HepG2 (cell line): ENCODE measurements at regions not wholly inside any gene's neighbourhood (a gene's known extent, or its start where the extent isn't known, plus 50 kb on each side); places are given as distances from the start of the nearest gene placed in this dataset.

Experiments
- ATAC-seq: fragments of 200-7000 bp; cut with Tn5 transposase; 3 replicates; pipeline ENCODE4 v1.9.1; 2020; ENCODE audit warnings: mild to moderate bottlenecking, moderate library complexity
- BruUV-seq: library from RNA; stranded (reverse); fragments of 400-500 nt; replicated peaks from 2 replicates; lab custom pipeline; 2021; lab: Mats Ljungman, UMichigan
- CTCF ChIA-PET: fragments of 300-600 bp; formaldehyde crosslinking; extraction: SDS; loops from one replicate; lab custom pipeline; 2021; ENCODE audit warnings: low total read pairs, inconsistent platforms, low intra/inter-chr PET ratio; lab: Yijun Ruan, JAX
- POLR2A ChIA-PET: fragments of 350-600 bp; sonication (Branson Sonifier 250); formaldehyde crosslinking; loops from one replicate; lab custom pipeline; 2020; ENCODE audit warnings: antibody characterized with exemption, inconsistent platforms; lab: Yijun Ruan, JAX
- DNase-seq: peaks from one replicate; pipeline ENCODE4 v3.0.0-alpha.2; 2015; ENCODE audit warnings: low spot score
- FAIRE-seq: peaks from 3 replicates; lab custom pipeline; 2011; peaks lifted over from hg19 to GRCh38; lab: Jason Lieb, UNC
- H2AFZ ChIP-seq: one replicate; pipeline ENCODE4 v1.6.1; 2011; ENCODE audit warnings: low read length, inconsistent platforms
- H3K27ac ChIP-seq: fragments of 300-600 bp; 3 replicates; pipeline ENCODE4 v1.8.0; 2011; ENCODE audit warnings: mixed run types, mild to moderate bottlenecking, mixed read lengths, low read length, inconsistent platforms; ENCODE audit not compliant: insufficient read depth; ENCODE audit errors: extremely low read length
- H3K27me3 ChIP-seq, 2 experiments: fragments of 200-600 bp in 1 of 2; 2 replicates in 1 of 2; 3 replicates in 1 of 2; pipeline versions ENCODE4 v1.6.0 to v1.8.0; 2011; ENCODE audit warnings: low read length in 2 of 2, mild to moderate bottlenecking in 2 of 2, moderate library complexity in 2 of 2, inconsistent platforms in 1 of 2; ENCODE audit not compliant: insufficient read depth in 2 of 2, control insufficient read depth in 1 of 2
- H3K36me3 ChIP-seq, 2 experiments: fragments of 200-600 bp in 1 of 2; replicated peaks in 1 of 2; 2 replicates in 1 of 2; 3 replicates in 1 of 2; pipeline versions ENCODE4 v1.5.1 to v1.8.0; 2011; ENCODE audit warnings: low read length in 2 of 2, inconsistent platforms in 1 of 2; ENCODE audit not compliant: insufficient read depth in 2 of 2, control insufficient read depth in 1 of 2
- H3K4me1 ChIP-seq: 2 replicates; pipeline ENCODE4 v1.5.1; 2012; ENCODE audit warnings: low read length, inconsistent platforms; ENCODE audit not compliant: insufficient read depth
- H3K4me2 ChIP-seq: 2 replicates; pipeline ENCODE4 v1.6.0; 2011; ENCODE audit warnings: low read depth, low read length, inconsistent platforms
- H3K4me3 ChIP-seq, 3 experiments: fragments of 200-600 bp in 1 of 3; sonication (generic), shearing (Covaris generic) in 1 of 3; replicated peaks in 1 of 3; 2 replicates each; pipeline ENCODE4 v1.5.1; 2011 to 2016; ENCODE audit warnings: low read length in 3 of 3, inconsistent platforms in 2 of 3, low read depth in 2 of 3, mild to moderate bottlenecking in 2 of 3, control low read depth in 1 of 3, mixed read lengths in 1 of 3; ENCODE audit not compliant: insufficient read depth in 1 of 3
- H3K79me2 ChIP-seq: one replicate; pipeline ENCODE4 v1.6.1; 2011; ENCODE audit warnings: low read length, inconsistent platforms; ENCODE audit not compliant: insufficient read depth
- H3K9ac ChIP-seq: 2 replicates; pipeline ENCODE4 v1.6.0; 2011; ENCODE audit warnings: mild to moderate bottlenecking, low read depth, low read length, inconsistent platforms; ENCODE audit not compliant: insufficient read depth
- H3K9me3 ChIP-seq: 2 replicates; pipeline ENCODE4 v1.5.1; 2012; ENCODE audit warnings: mild to moderate bottlenecking, low read length
- H4K20me1 ChIP-seq: 2 replicates; pipeline ENCODE4 v1.6.0; 2011; ENCODE audit warnings: inconsistent platforms, mild to moderate bottlenecking, low read length, moderate library complexity; ENCODE audit not compliant: insufficient read depth
- ATM ChIP-seq: fragments of 450-650 bp; IDR thresholded peaks from 2 replicates; pipeline ENCODE4 v1.7.1; 2017; ENCODE audit warnings: mild to moderate bottlenecking, borderline replicate concordance
- GABPB1 ChIP-seq: IDR thresholded peaks from 2 replicates; pipeline ENCODE4 v1.6.1; 2016; ENCODE audit warnings: mild to moderate bottlenecking, missing genetic modification reagents, moderate library complexity, missing compliant biosample characterization
- HDAC2 ChIP-seq: sonication (generic); formaldehyde crosslinking; IDR thresholded peaks from 2 replicates; pipeline ENCODE4 v1.4.0; 2020; ENCODE audit warnings: missing genetic modification reagents
- HMGXB3 ChIP-seq: sonication (generic); formaldehyde crosslinking; IDR thresholded peaks from 2 replicates; pipeline ENCODE4 v1.4.0; 2020; ENCODE audit warnings: missing genetic modification reagents, borderline replicate concordance
- MTA3 ChIP-seq: sonication (generic); formaldehyde crosslinking; IDR thresholded peaks from 2 replicates; pipeline ENCODE4 v1.4.0; 2020; ENCODE audit warnings: missing genetic modification reagents
- MYC ChIP-seq: sonication (generic); formaldehyde crosslinking; IDR thresholded peaks from 2 replicates; pipeline ENCODE4 v1.9.0; 2021; ENCODE audit warnings: missing genetic modification reagents, borderline replicate concordance
- PAWR ChIP-seq: sonication (generic); formaldehyde crosslinking; IDR thresholded peaks from 2 replicates; pipeline ENCODE4 v1.4.0; 2020; ENCODE audit warnings: missing genetic modification reagents, mild to moderate bottlenecking, borderline replicate concordance
- PTBP1 ChIP-seq: fragments of 200-400 bp; formaldehyde crosslinking; IDR thresholded peaks from 2 replicates; pipeline ENCODE4 v1.6.1; 2018; ENCODE audit warnings: low read length, low read depth; ENCODE audit not compliant: poor library complexity, severe bottlenecking
- TBX2 ChIP-seq: sonication (generic); formaldehyde crosslinking; IDR thresholded peaks from 2 replicates; pipeline ENCODE4 v1.5.0; 2020; ENCODE audit warnings: missing genetic modification reagents, mild to moderate bottlenecking, borderline replicate concordance
- ZBTB38 ChIP-seq: sonication (generic); formaldehyde crosslinking; IDR thresholded peaks from 2 replicates; pipeline ENCODE4 v1.5.1; 2020; ENCODE audit warnings: mild to moderate bottlenecking, missing genetic modification reagents
- ZFP41 ChIP-seq: sonication (generic); formaldehyde crosslinking; IDR thresholded peaks from 2 replicates; pipeline ENCODE4 v1.4.0; 2020; ENCODE audit warnings: mild to moderate bottlenecking, missing genetic modification reagents, borderline replicate concordance
- ZNF331 ChIP-seq: sonication (generic); formaldehyde crosslinking; IDR thresholded peaks from 2 replicates; pipeline ENCODE4 v1.4.0; 2020; ENCODE audit warnings: missing genetic modification reagents
- ZNF34 ChIP-seq: sonication (generic); formaldehyde crosslinking; IDR thresholded peaks from 2 replicates; pipeline ENCODE4 v1.4.0; 2020; ENCODE audit warnings: mild to moderate bottlenecking, missing genetic modification reagents, borderline replicate concordance
- ZNF7 ChIP-seq: IDR thresholded peaks from 2 replicates; pipeline ENCODE4 v1.6.1; 2016; ENCODE audit warnings: missing biosample characterization, missing genetic modification reagents
- ZNF781 ChIP-seq: sonication (generic); formaldehyde crosslinking; IDR thresholded peaks from 2 replicates; pipeline ENCODE4 v1.5.1; 2020; ENCODE audit warnings: borderline replicate concordance, mild to moderate bottlenecking, missing genetic modification reagents; ENCODE audit errors: not compliant biosample characterization
- ZNF891 ChIP-seq: sonication (generic); formaldehyde crosslinking; IDR thresholded peaks from 2 replicates; pipeline ENCODE4 v1.5.0; 2020; ENCODE audit warnings: mild to moderate bottlenecking, missing genetic modification reagents
- ZSCAN21 ChIP-seq: sonication (generic); formaldehyde crosslinking; IDR thresholded peaks from 2 replicates; pipeline ENCODE4 v1.8.0; 2022; ENCODE audit warnings: mild to moderate bottlenecking, missing genetic modification reagents, moderate library complexity, borderline replicate concordance
- ZSCAN30 ChIP-seq: sonication (generic); formaldehyde crosslinking; IDR thresholded peaks from 2 replicates; pipeline ENCODE4 v1.5.0; 2020; ENCODE audit warnings: mild to moderate bottlenecking, missing genetic modification reagents
- WGBS: methylation state at CpG from one replicate; pipeline ENCODE4 v1.1.6; 2017; ENCODE audit warnings: low lambda C conversion rate; 5-methylcytosine and 5-hydroxymethylcytosine counted together
- in situ Hi-C: cut with HindIII; loops from 2 replicates; pipeline ENCODE4 v1.10.0; 2017; ENCODE audit warnings: low pct_unique_long_range_greater_than_20kb; ENCODE audit not compliant: extremely low pct_ligation_motif_present
- intact Hi-C: fragments of 100-400 bp; cut with micrococcal nuclease; formaldehyde crosslinking; loops from one replicate; pipeline ENCODE4 v1.10.0; 2022; ENCODE audit not compliant: unreplicated experiment

GRCh38 chr15:81524496-81524895 is 150.5 kb upstream of the TMC3 start:
- Histone ChIP-seq H3K4me3 (no peak overlapping the region), H3K4me2 (no peak overlapping the region), H4K20me1 (no peaks in the 10 kb centered on the region), H3K79me2 (no peaks in the 10 kb centered on the region), H3K4me1 (no peaks in the 10 kb centered on the region), H3K27me3 (peaks cover 1 to 3% of the 10 kb centered on the region in 2 experiments; a peak in 2 of 5 replicates), H3K9ac (no peak overlapping the region), H3K27ac (no peak overlapping the region), H2AFZ (no peak overlapping the region), H3K9me3 (no peaks in the 10 kb centered on the region), H3K36me3 (no peaks in the 10 kb centered on the region)
- in situ Hi-C loops (no loop called here), intact Hi-C loops (no loop called here)
- FAIRE-seq (no peak), ATAC-seq (no peak), DNase-seq (no peak)
- TF ChIP-seq ZSCAN21 (CRISPR knock-in tag): no peak
- TF ChIP-seq ZFP41: no peak
- TF ChIP-seq HDAC2 (CRISPR knock-in tag): no peak
- no peak for TF ChIP-seq MTA3 (CRISPR knock-in tag)
- no peak for TF ChIP-seq PAWR (CRISPR knock-in tag)
- no peak for TF ChIP-seq ATM
- TF ChIP-seq ZNF34 (CRISPR knock-in tag): no peak
- TF ChIP-seq ZNF891: no peak
- BruUV-seq: no TSS peak
- ChIA-PET POLR2A (no interaction called here), CTCF (no interaction called here)
- 0% methylated on average over 1 of the region's 1 CpG for WGBS

- Histone ChIP-seq H3K79me2 (no peaks in the 10 kb centered on the region), H3K36me3 (no peaks in the 10 kb centered on the region), H3K27ac (no peak overlapping the region), H3K4me3 (no peak overlapping the region), H3K4me2 (no peak overlapping the region), H3K9me3 (no peaks in the 10 kb centered on the region), H4K20me1 (no peaks in the 10 kb centered on the region), H3K4me1 (no peaks in the 10 kb centered on the region), H3K9ac (no peak overlapping the region), H2AFZ (no peak overlapping the region), H3K27me3 (peaks cover 1 to 3% of the 10 kb centered on the region in 2 experiments; a peak in 2 of 5 replicates)
- no peak for DNase-seq
- no peak for ATAC-seq
- intact Hi-C loops (no loop called here), in situ Hi-C loops (no loop called here)
- ChIA-PET CTCF (no interaction called here), POLR2A (no interaction called here)
- no TSS peak for BruUV-seq
- no peak for FAIRE-seq
- WGBS: 2% methylated on average over 2 of the region's 2 CpGs
- no peak for TF ChIP-seq MYC (CRISPR knock-in tag)
- TF ChIP-seq GABPB1 (CRISPR knock-in tag): no peak
- no peak for TF ChIP-seq ZNF331
- TF ChIP-seq ZNF7 (CRISPR knock-in tag): no peak
- no peak for TF ChIP-seq ZBTB38 (CRISPR knock-in tag)
- no peak for TF ChIP-seq HMGXB3 (CRISPR knock-in tag)
- TF ChIP-seq ZSCAN30: no peak
- no peak for TF ChIP-seq TBX2
- TF ChIP-seq ZNF781: no peak
- no peak for TF ChIP-seq PTBP1
Observed at GRCh38 chr15:81523867-81524266, 149.9 kb upstream of the TMC3 start.
